ENCODE measurements at regions not wholly inside any gene's neighbourhood (a gene's known extent, or its start where the extent isn't known, plus 50 kb on each side); places are given as distances from the start of the nearest gene placed in this dataset.

GRCh38 chr4:66852843-66853242 lies 692.5 kb downstream of the CENPC start:
- TF ChIP-seq CTCF (IDR thresholded peaks at IDR 0.05), result no peak
- TF ChIP-seq POLR2AphosphoS5 (IDR thresholded peaks at IDR 0.05), result no peak
- TF ChIP-seq POLR2A (IDR thresholded peaks at IDR 0.05), result no peak
- TF ChIP-seq EP300 (IDR thresholded peaks at IDR 0.05), result no peak
